ENCODE measurements at regions not wholly inside any gene's neighbourhood (a gene's known extent, or its start where the extent isn't known, plus 50 kb on each side); places are given as distances from the start of the nearest gene placed in this dataset.

DNA sequence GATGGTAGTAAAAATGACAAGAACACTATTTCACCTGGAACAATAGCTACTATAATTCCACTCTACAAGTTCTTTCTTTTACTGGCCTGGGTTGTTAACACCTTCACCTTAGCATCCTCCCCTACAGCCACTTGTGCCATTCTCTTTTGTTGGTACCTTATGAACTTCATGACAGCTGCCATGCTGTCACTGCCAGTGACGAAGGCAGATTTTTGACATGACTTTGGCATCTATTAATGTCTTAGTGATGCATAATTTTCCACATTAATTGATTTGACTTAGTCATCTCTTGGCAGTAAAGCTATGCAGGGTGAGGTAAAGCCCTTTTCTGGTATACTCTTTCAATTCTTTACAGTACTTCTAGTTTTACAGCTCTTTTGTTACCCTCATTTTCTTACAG lies 207.9 kb downstream of the TANC2 start:
- H3K4me1 ChIP-seq (ENCODE audit: insufficient read depth, low read length, severe bottlenecking), result no peaks in the 10 kb centered on the region
- H4K20me1 ChIP-seq (ENCODE audit: insufficient read depth, low read length), result no peaks in the 10 kb centered on the region
- no peak overlapping the region for H3K4me2 ChIP-seq (ENCODE audit: low read length)
- no peaks in the 10 kb centered on the region for H3K36me3 ChIP-seq (ENCODE audit: insufficient read depth, low read length)
- H3K9me2 ChIP-seq (ENCODE audit: low read depth, low read length), result no peaks in the 10 kb centered on the region
- H3F3A ChIP-seq (ENCODE audit: insufficient read depth, low read length), result no peaks in the 10 kb centered on the region
- H2AFZ ChIP-seq (ENCODE audit: low read length), result no peak overlapping the region
- no peak overlapping the region for H3K4me3 ChIP-seq (ENCODE audit: low read depth, low read length, poor library complexity, severe bottlenecking)
- H3K79me2 ChIP-seq (ENCODE audit: insufficient read depth, low read length), result no peaks in the 10 kb centered on the region
- no peaks in the 10 kb centered on the region for H3K27me3 ChIP-seq (ENCODE audit: insufficient read depth, low read length)
- H3K27ac ChIP-seq (ENCODE audit: low read depth, low read length, poor library complexity, severe bottlenecking), result no peak overlapping the region
- H3K9ac ChIP-seq (ENCODE audit: low read length), result no peak overlapping the region
- no peak for TF ChIP-seq EZH2 (IDR thresholded peaks at IDR 0.05; ENCODE audit: borderline replicate concordance, low read length)
- TF ChIP-seq, protein P1, sequence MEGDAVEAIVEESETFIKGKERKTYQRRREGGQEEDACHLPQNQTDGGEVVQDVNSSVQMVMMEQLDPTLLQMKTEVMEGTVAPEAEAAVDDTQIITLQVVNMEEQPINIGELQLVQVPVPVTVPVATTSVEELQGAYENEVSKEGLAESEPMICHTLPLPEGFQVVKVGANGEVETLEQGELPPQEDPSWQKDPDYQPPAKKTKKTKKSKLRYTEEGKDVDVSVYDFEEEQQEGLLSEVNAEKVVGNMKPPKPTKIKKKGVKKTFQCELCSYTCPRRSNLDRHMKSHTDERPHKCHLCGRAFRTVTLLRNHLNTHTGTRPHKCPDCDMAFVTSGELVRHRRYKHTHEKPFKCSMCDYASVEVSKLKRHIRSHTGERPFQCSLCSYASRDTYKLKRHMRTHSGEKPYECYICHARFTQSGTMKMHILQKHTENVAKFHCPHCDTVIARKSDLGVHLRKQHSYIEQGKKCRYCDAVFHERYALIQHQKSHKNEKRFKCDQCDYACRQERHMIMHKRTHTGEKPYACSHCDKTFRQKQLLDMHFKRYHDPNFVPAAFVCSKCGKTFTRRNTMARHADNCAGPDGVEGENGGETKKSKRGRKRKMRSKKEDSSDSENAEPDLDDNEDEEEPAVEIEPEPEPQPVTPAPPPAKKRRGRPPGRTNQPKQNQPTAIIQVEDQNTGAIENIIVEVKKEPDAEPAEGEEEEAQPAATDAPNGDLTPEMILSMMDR (IDR thresholded peaks at IDR 0.05; ENCODE audit: low read length), result no peak
- no peaks in the 10 kb centered on the region for H3K9me3 ChIP-seq (ENCODE audit: low read length)

DNA sequence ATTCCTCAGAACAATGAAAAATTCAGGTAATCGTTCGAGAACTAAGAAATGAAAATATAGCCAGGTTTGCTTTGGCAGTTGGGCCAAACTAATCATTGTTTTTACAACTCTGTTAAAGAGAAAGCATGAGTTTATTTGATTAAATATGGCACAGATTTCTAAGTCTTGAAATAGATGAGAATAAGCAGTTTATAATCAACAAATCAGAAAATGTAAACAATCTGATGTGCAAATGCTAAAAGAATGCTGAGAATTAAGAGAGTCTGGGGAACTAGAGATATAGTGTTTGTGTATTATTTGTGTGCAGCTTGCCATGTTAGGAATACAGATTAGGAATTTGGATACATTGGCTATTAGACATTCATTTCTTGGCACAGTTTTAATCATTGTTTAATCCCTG lies 212.5 kb downstream of the TANC2 start:
- Histone ChIP-seq H3K4me1 (ENCODE audit: insufficient read depth, low read length, severe bottlenecking) (no peaks in the 10 kb centered on the region), H4K20me1 (ENCODE audit: insufficient read depth, low read length) (no peaks in the 10 kb centered on the region), H3K9me2 (ENCODE audit: low read depth, low read length) (no peaks in the 10 kb centered on the region), H3K4me3 (ENCODE audit: low read depth, low read length, poor library complexity, severe bottlenecking) (no peak overlapping the region), H3K27me3 (ENCODE audit: insufficient read depth, low read length) (no peaks in the 10 kb centered on the region), H3K9me3 (ENCODE audit: low read length) (no peaks in the 10 kb centered on the region), H3K36me3 (ENCODE audit: insufficient read depth, low read length) (no peaks in the 10 kb centered on the region), H3K9ac (ENCODE audit: low read length) (no peak overlapping the region), H3K4me2 (ENCODE audit: low read length) (no peak overlapping the region), H2AFZ (ENCODE audit: low read length) (no peak overlapping the region), H3K27ac (ENCODE audit: low read depth, low read length, poor library complexity, severe bottlenecking) (no peak overlapping the region), H3F3A (ENCODE audit: insufficient read depth, low read length) (no peaks in the 10 kb centered on the region), H3K79me2 (ENCODE audit: insufficient read depth, low read length) (no peaks in the 10 kb centered on the region)
- no peak for TF ChIP-seq EZH2 (IDR thresholded peaks at IDR 0.05; ENCODE audit: borderline replicate concordance, low read length)
- TF ChIP-seq, protein P1 (IDR thresholded peaks at IDR 0.05; ENCODE audit: low read length), result no peak

DNA sequence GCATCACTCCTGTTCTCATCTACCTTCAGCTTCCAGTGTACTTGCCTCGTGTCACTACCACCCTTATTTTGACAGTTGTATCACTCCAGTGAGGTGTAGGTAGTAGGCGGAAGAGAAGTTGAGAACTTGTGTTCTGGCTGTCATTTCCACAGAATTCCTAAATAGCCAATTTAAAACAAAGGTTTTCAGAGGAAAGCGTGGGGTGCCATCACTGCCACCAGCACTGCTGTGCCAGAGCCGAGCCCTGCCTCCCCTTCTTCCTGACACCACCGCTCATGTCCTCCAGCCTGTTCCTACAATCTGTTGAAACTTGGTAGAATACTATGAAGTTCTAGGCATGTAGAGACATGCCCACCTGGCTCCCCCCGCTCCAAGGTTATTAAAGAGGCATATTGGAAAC lies 215.8 kb downstream of the TANC2 start:
- Histone ChIP-seq H3K4me1 (ENCODE audit: insufficient read depth, low read length, severe bottlenecking) (no peaks in the 10 kb centered on the region), H4K20me1 (ENCODE audit: insufficient read depth, low read length) (no peaks in the 10 kb centered on the region), H3K36me3 (ENCODE audit: insufficient read depth, low read length) (no peaks in the 10 kb centered on the region), H2AFZ (ENCODE audit: low read length) (no peak overlapping the region), H3K27me3 (ENCODE audit: insufficient read depth, low read length) (no peaks in the 10 kb centered on the region), H3K4me3 (ENCODE audit: low read depth, low read length, poor library complexity, severe bottlenecking) (no peak overlapping the region), H3K79me2 (ENCODE audit: insufficient read depth, low read length) (no peaks in the 10 kb centered on the region), H3K27ac (ENCODE audit: low read depth, low read length, poor library complexity, severe bottlenecking) (no peak overlapping the region), H3F3A (ENCODE audit: insufficient read depth, low read length) (no peaks in the 10 kb centered on the region), H3K9me3 (ENCODE audit: low read length) (no peaks in the 10 kb centered on the region), H3K4me2 (ENCODE audit: low read length) (no peak overlapping the region), H3K9ac (ENCODE audit: low read length) (no peak overlapping the region), H3K9me2 (ENCODE audit: low read depth, low read length) (no peaks in the 10 kb centered on the region)
- no peak for TF ChIP-seq EZH2 (IDR thresholded peaks at IDR 0.05; ENCODE audit: borderline replicate concordance, low read length)
- TF ChIP-seq, protein P1 (IDR thresholded peaks at IDR 0.05; ENCODE audit: low read length), result no peak
